ENCODE measurements at regions not wholly inside any gene's neighbourhood (a gene's known extent, or its start where the extent isn't known, plus 50 kb on each side); places are given as distances from the start of the nearest gene placed in this dataset.

GRCh38 chr4:3683077-3683743 lies 83.0 kb upstream of the ADRA2C start:
- TF ChIP-seq GATA2 (IDR thresholded peaks at IDR 0.05; ENCODE audit: low read depth, low read length), result no peak
- TF ChIP-seq GATA3 (IDR thresholded peaks at IDR 0.05; ENCODE audit: low read depth, low read length), result no peak

All from SH-SY5Y (cell line).